ENCODE measurements at regions not wholly inside any gene's neighbourhood (a gene's known extent, or its start where the extent isn't known, plus 50 kb on each side); places are given as distances from the start of the nearest gene placed in this dataset.

DNA sequence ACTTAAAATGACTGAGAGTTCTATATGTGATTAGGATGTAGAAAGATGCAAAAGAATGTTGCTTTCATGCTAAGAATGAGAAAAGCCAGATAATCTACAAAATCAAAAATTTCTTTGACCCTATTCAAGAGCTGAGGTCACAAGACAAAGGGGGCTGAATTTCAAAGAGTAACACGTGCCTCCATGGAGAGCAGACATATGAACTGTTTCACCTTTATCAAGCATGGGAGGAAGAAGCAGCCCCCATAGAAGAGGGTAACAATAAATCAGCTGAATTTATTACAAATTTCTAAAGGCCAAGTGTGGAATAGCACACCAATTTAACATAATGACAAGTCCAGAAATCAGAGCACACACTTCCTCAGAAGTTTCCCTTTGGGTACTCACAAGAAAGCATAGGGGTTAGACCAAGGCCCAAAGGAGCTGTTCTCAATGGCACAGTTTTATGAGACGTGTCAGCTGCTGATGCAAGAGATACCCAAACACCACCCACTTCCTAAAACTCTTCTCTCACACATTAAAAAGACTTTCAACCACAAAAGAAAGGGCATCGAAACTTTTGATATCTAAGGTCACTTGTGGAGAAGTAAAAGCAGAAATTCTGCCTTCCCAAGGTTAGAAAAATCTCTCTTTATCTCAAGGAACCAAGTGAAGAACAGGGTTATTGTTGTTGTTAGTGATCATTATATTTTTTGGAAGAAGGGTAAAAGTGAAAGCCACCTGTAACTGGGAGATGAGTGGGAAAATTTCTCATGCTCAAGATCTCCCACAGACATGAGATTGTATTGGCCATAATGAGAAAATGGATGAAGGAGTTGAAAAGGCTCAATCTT lies 950.1 kb downstream of the TRIB2 start:
- TF ChIP-seq TCF12 (IDR thresholded peaks at IDR 0.05; ENCODE audit: low read depth) (no peak), EP300 (IDR thresholded peaks at IDR 0.05; ENCODE audit: borderline replicate concordance) (no peak), TEAD4 (IDR thresholded peaks at IDR 0.05) (no peak), NFIC (IDR thresholded peaks at IDR 0.05) (no peak), FOXM1 (IDR thresholded peaks at IDR 0.05; ENCODE audit: borderline replicate concordance, low read depth) (no peak), EGR1 (IDR thresholded peaks at IDR 0.05) (no peak), ZBTB7A (IDR thresholded peaks at IDR 0.05; ENCODE audit: low read depth) (no peak), CREB1 (IDR thresholded peaks at IDR 0.05; ENCODE audit: low read depth) (no peak), CEBPB (IDR thresholded peaks at IDR 0.05) (no peak), TAF1 (IDR thresholded peaks at IDR 0.05; ENCODE audit: low read depth) (no peak), RAD21 (IDR thresholded peaks at IDR 0.05; ENCODE audit: low read depth) (no peak), YY1 (IDR thresholded peaks at IDR 0.05; ENCODE audit: low read depth) (no peak)
- TF ChIP-seq, protein P1, sequence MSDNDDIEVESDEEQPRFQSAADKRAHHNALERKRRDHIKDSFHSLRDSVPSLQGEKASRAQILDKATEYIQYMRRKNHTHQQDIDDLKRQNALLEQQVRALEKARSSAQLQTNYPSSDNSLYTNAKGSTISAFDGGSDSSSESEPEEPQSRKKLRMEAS (IDR thresholded peaks at IDR 0.05): no peak
- TF ChIP-seq, protein P2, sequence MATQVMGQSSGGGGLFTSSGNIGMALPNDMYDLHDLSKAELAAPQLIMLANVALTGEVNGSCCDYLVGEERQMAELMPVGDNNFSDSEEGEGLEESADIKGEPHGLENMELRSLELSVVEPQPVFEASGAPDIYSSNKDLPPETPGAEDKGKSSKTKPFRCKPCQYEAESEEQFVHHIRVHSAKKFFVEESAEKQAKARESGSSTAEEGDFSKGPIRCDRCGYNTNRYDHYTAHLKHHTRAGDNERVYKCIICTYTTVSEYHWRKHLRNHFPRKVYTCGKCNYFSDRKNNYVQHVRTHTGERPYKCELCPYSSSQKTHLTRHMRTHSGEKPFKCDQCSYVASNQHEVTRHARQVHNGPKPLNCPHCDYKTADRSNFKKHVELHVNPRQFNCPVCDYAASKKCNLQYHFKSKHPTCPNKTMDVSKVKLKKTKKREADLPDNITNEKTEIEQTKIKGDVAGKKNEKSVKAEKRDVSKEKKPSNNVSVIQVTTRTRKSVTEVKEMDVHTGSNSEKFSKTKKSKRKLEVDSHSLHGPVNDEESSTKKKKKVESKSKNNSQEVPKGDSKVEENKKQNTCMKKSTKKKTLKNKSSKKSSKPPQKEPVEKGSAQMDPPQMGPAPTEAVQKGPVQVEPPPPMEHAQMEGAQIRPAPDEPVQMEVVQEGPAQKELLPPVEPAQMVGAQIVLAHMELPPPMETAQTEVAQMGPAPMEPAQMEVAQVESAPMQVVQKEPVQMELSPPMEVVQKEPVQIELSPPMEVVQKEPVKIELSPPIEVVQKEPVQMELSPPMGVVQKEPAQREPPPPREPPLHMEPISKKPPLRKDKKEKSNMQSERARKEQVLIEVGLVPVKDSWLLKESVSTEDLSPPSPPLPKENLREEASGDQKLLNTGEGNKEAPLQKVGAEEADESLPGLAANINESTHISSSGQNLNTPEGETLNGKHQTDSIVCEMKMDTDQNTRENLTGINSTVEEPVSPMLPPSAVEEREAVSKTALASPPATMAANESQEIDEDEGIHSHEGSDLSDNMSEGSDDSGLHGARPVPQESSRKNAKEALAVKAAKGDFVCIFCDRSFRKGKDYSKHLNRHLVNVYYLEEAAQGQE (IDR thresholded peaks at IDR 0.05; ENCODE audit: low read depth): no peak
- TF ChIP-seq, protein P3, sequence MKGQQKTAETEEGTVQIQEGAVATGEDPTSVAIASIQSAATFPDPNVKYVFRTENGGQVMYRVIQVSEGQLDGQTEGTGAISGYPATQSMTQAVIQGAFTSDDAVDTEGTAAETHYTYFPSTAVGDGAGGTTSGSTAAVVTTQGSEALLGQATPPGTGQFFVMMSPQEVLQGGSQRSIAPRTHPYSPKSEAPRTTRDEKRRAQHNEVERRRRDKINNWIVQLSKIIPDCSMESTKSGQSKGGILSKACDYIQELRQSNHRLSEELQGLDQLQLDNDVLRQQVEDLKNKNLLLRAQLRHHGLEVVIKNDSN (IDR thresholded peaks at IDR 0.05): no peak

DNA sequence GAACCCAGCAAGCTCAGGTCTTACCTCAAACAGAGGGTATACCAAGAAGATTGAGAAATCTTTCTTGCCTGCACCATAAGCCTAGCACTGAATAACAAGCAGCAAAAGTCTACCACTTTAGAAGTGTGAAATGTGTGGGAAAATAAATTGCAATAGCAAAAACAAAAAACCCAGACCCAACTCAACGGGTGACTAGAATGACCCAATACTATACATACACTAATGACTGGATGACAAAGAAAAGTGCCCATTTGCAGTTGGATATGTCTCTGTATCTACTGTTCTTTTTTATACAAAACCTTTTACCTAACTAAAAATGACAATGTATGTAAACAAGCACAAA lies 950.6 kb downstream of the TRIB2 start:
- TF ChIP-seq TEAD4 (IDR thresholded peaks at IDR 0.05): no peak
- TF ChIP-seq YY1 (IDR thresholded peaks at IDR 0.05; ENCODE audit: low read depth): no peak
- no peak for TF ChIP-seq TCF12 (IDR thresholded peaks at IDR 0.05; ENCODE audit: low read depth)
- no peak for TF ChIP-seq FOXM1 (IDR thresholded peaks at IDR 0.05; ENCODE audit: borderline replicate concordance, low read depth)
- TF ChIP-seq, protein P3 (IDR thresholded peaks at IDR 0.05): no peak
- TF ChIP-seq RAD21 (IDR thresholded peaks at IDR 0.05; ENCODE audit: low read depth): no peak
- no peak for TF ChIP-seq CREB1 (IDR thresholded peaks at IDR 0.05; ENCODE audit: low read depth)
- no peak for TF ChIP-seq ZBTB7A (IDR thresholded peaks at IDR 0.05; ENCODE audit: low read depth)
- TF ChIP-seq, protein P1 (IDR thresholded peaks at IDR 0.05): no peak
- TF ChIP-seq EGR1 (IDR thresholded peaks at IDR 0.05): no peak
- TF ChIP-seq CEBPB (IDR thresholded peaks at IDR 0.05): no peak
- no peak for TF ChIP-seq EP300 (IDR thresholded peaks at IDR 0.05; ENCODE audit: borderline replicate concordance)
- no peak for TF ChIP-seq TAF1 (IDR thresholded peaks at IDR 0.05; ENCODE audit: low read depth)

DNA sequence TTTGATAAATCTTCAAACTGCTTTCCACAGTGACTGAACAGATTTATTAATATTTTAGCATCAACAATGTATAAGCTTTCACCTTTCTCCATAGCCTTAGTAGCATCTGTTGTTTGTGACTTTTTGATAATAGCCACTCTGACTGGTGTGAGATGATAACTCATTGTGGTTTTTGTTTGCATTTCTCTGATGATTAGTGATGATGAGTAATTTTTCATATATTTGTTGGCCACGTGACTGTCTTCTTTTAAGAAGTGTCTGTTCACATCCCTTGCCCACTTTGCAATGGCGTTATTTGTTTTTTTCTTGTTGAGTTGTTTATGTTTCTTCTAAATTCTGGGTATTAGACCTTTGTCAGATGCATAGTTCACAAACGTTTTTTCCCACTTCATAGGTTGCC lies 952.9 kb downstream of the TRIB2 start:
- no peak for TF ChIP-seq CEBPB (IDR thresholded peaks at IDR 0.05)
- TF ChIP-seq, protein P3 (IDR thresholded peaks at IDR 0.05): no peak
- no peak for TF ChIP-seq TCF12 (IDR thresholded peaks at IDR 0.05; ENCODE audit: low read depth)
- TF ChIP-seq, protein P1 (IDR thresholded peaks at IDR 0.05): no peak
- TF ChIP-seq ZBTB7A (IDR thresholded peaks at IDR 0.05; ENCODE audit: low read depth): no peak
- no peak for TF ChIP-seq RAD21 (IDR thresholded peaks at IDR 0.05; ENCODE audit: low read depth)
- TF ChIP-seq CREB1 (IDR thresholded peaks at IDR 0.05; ENCODE audit: low read depth): no peak
- no peak for TF ChIP-seq TEAD4 (IDR thresholded peaks at IDR 0.05)
- no peak for TF ChIP-seq YY1 (IDR thresholded peaks at IDR 0.05; ENCODE audit: low read depth)
- no peak for TF ChIP-seq NFIC (IDR thresholded peaks at IDR 0.05)
- TF ChIP-seq, protein P2 (IDR thresholded peaks at IDR 0.05; ENCODE audit: low read depth): no peak
- TF ChIP-seq FOXM1 (IDR thresholded peaks at IDR 0.05; ENCODE audit: borderline replicate concordance, low read depth): no peak
- no peak for TF ChIP-seq EGR1 (IDR thresholded peaks at IDR 0.05)
- TF ChIP-seq EP300 (IDR thresholded peaks at IDR 0.05; ENCODE audit: borderline replicate concordance): no peak
- TF ChIP-seq TAF1 (IDR thresholded peaks at IDR 0.05; ENCODE audit: low read depth): no peak

DNA sequence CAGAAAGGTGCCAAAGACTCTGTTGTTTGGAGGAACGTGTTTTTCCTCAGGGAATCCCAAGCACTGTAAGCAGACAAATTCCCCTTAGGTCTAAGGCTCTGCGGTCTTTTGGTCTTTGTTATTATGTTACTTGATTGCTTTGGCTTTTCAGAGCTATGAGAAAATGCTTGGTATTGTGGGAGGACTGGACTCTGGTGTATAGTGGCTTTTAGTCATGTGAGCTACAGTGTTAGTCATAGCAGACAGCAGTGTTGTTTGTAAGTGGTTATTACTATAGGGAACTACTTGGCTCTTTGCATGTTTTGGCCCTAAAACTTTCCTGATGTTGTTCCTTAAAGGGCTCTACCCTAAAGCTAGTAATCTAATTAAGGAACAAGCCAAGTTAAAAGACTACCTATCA lies 956.2 kb upstream of the LRATD1 start:
- TF ChIP-seq, protein P1 (IDR thresholded peaks at IDR 0.05): no peak
- no peak for TF ChIP-seq ZBTB7A (IDR thresholded peaks at IDR 0.05; ENCODE audit: low read depth)

Measured in Ishikawa (cell line).